ENCODE measurements at regions not wholly inside any gene's neighbourhood (a gene's known extent, or its start where the extent isn't known, plus 50 kb on each side); places are given as distances from the start of the nearest gene placed in this dataset.

GRCh38 chr14:61627612-61628011 lies 67.7 kb upstream of the HIF1A start:
- TF ChIP-seq JUND (IDR thresholded peaks at IDR 0.05): no peak
- TF ChIP-seq ZNF274 (IDR thresholded peaks at IDR 0.05; ENCODE audit: low read depth, low read length): no peak
- TF ChIP-seq POLR2AphosphoS5 (IDR thresholded peaks at IDR 0.05; ENCODE audit: low read depth, low read length): no peak
- no peak for TF ChIP-seq CTCF (IDR thresholded peaks at IDR 0.05 in 2 of 3, conservative IDR thresholded peaks at IDR 0.05 in 1 of 3; ENCODE audit: borderline replicate concordance in 1 of 3, insufficient read depth in 1 of 3, low read depth in 2 of 3, low read length in 2 of 3)
- no peak for TF ChIP-seq EZH2 (IDR thresholded peaks at IDR 0.05)
- TF ChIP-seq REST (IDR thresholded peaks at IDR 0.05; ENCODE audit: low read depth): no peak
- TF ChIP-seq FOSL1 (IDR thresholded peaks at IDR 0.05; ENCODE audit: low read depth): no peak
- TF ChIP-seq SRF (IDR thresholded peaks at IDR 0.05; ENCODE audit: low read depth): no peak
- no peak for TF ChIP-seq RAD21 (IDR thresholded peaks at IDR 0.05; ENCODE audit: low read depth)
